HG03460 (cell line): ENCODE measurements at regions not wholly inside any gene's neighbourhood (a gene's known extent, or its start where the extent isn't known, plus 50 kb on each side); places are given as distances from the start of the nearest gene placed in this dataset.
A peak's percentile ranks its signal among the peaks of the same experiment; 100 is the strongest.
"Not testable (repeated sequence)": the region's sequence is repeated elsewhere in the genome, so short reads cannot be mapped to it uniquely, and the experiment has no call there.

Source experiments
- ATAC-seq: cut with Tn5 transposase; IDR thresholded peaks from one replicate; pipeline ENCODE4 v1.9.1; 2021; ENCODE audit not compliant: unreplicated experiment

- no peak for ATAC-seq
These were observed 168.0 kb downstream of the RPIA start for GRCh38 chr2:88859461-88859860.

GRCh38 chr2:88860421-88861075, 169.1 kb downstream of the RPIA start:
- no peak for ATAC-seq

DNA sequence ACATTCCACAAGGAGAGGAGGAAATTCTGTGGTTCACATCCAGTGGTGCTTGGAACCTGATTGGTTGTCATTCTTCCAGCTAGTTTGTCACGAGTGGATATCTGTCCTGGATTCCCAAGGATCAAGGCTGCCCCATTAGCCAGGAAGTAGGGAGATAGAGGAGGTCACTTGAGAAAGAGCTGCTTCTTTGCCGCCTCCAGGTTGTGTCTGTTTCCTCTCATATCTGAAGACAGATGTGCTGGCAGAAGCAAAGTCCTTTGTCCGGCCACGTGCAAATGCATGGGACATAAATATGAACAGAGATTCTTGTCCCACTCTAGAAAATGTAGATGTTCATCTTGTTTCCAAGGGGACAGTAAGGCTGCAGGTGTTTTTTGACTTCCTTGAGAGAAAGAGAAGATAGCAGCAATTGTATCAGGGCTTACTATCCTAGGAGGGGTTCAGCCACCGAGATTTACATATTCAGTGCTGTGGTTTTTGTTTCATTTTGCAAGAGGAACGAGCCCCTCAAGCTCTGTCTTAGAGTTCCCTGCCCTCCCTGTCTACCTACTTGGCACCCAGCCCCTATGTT, 174.4 kb downstream of the RPIA start:
- peak; percentile 63 for ATAC-seq

DNA sequence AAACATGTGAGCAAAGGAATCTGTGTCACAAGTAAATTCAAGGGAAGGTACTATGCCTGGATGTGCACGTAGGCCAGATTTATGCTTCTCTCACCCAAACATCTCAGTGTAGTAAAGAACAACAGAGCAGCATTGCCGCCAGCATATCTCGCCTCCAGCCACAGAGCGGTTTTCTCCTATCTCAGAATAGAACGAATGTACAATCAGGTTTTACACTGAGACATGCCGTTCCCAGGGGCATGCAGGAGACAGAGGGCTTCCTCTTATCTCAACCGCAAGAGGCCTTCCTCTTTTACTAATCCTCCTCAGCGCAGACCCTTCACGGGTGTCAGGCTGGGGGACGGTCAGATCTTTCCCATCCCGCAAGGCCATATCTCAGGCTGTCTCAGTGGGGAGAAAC, 175.3 kb downstream of the RPIA start:
- no peak for ATAC-seq

GRCh38 chr2:88868861-88869260, 177.4 kb downstream of the RPIA start:
- ATAC-seq: no peak

DNA sequence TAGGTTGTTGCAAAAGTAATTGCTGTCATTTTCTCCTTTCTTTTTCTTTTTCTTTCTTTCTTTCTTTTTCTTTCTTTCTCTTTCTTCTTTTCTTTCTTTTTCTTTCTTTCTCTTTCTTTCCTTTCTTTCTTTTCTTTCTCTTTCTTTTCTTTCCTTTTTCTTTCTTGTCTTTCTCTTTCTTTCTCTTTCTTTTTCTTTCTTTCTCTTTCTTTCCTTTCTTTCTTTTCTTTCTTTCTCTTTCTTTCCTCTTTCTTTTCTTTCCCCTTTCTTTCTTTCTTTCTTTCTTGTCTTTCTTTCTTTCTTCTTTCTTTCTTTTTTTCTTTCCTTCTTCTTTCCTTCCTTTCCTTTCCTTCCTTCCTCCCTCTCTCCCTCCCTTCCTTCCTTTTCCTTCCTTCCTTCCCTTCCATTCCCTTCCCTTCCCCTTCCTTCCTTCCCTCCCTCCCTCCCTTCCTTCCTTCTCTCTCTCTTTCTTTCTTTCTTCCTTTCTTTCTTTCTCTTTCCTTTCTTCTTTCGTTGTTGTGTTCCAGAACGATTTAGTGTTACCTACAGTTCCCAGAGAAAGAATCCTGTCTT, 178.9 kb downstream of the RPIA start:
- no peak for ATAC-seq

GRCh38 chr2:88871336-88871735, 179.9 kb downstream of the RPIA start:
- no peak for ATAC-seq

- no peak for ATAC-seq
These were observed 182.1 kb downstream of the RPIA start for GRCh38 chr2:88873620-88874019.

DNA sequence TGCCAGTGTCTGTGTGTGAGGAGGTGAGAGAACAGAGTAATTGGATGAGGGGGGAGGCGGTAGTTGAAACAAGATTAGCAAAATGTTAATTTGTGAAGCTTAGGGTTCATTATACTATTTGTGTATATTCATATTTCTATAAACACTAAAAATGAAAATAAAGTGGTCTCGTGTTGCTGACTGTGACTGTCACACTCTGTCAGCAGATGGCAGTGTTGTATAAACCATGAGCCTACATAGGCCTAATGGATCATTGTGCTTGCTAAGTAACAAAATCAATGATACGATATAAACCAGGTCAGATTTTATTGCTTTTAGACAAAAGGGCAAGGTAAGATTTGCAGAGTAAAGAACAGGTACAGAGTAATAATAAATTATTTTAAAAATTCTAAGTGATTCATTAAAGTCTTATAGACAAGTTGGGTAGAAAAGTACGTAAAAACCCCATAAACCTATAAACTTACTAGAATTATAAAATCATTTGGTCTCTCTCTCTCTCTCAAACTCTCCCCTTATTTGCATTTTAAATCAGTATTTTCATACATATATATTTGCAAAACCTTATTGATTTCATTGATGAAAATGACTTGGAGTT, 182.7 kb downstream of the RPIA start:
- no peak for ATAC-seq

GRCh38 chr2:88875736-88876135, 184.3 kb downstream of the RPIA start:
- no peak for ATAC-seq

- ATAC-seq: no peak
These were observed 189.0 kb downstream of the RPIA start for GRCh38 chr2:88880441-88880953.

- ATAC-seq: peak; percentile 68
These were observed 193.8 kb downstream of the RPIA start for GRCh38 chr2:88885275-88885674.

- peak; percentile 60 for ATAC-seq
These were observed 194.4 kb downstream of the RPIA start for GRCh38 chr2:88885679-88886416.

DNA sequence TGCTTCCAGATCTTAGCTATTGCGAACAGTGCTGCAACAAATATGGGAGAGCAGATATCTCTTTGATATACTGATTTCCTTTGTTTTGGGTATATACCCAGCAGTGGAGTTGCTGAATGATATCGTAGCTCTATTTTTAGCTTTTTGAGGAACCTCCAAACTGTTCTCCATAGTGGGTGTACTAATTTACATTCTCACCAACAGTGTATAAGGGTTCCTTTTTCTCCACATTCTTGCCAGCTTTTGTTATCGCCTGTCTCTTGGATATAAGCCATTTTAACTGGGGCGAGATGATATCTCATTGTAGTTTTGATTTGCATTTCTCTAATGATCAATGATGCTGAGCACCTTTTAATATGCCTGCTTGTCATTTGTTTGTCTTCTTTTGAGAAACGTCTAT, 196.0 kb downstream of the RPIA start:
- not testable (repeated sequence) for ATAC-seq

- no peak for ATAC-seq
These were observed 200.7 kb downstream of the RPIA start for GRCh38 chr2:88892207-88892606.

GRCh38 chr2:88892788-88893187, 201.3 kb downstream of the RPIA start:
- no peak for ATAC-seq

DNA sequence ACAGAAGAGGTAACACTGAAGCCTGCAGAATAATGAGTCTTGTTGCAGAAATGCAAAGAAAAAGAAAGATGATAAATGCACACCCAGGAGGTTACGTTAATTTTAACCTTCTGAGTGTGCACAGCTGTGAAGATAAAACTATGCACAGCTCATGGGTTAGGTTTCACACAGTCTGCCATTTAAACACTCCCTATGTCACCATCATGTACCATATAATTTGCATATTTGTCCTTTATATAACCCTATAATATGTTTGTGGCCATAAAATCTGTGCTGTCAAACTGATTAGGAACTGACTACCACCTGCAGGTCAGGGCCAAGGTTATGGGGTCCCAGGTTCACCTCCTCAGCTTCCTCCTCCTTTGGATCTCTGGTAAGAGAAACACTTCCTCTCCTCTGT, 205.5 kb downstream of the RPIA start:
- no peak for ATAC-seq

DNA sequence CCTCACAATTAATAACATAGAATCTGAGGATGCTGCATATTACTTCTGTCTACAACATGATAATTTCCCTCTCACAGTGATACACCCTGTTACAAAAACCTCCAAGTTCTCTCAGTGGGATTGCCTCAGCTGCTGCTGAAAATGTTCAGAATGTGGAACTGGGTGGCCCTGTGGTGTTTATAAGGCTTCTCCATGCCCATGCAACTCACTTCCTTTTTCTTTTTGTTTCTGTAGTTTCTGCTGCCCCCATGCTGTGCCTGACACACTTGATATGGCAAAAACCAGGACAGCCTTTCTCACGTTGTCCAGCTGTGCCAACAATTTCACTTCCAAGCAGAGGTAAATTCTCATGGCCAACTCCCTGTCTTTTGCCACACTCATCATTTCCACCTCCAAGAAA, 206.2 kb downstream of the RPIA start:
- no peak for ATAC-seq

DNA sequence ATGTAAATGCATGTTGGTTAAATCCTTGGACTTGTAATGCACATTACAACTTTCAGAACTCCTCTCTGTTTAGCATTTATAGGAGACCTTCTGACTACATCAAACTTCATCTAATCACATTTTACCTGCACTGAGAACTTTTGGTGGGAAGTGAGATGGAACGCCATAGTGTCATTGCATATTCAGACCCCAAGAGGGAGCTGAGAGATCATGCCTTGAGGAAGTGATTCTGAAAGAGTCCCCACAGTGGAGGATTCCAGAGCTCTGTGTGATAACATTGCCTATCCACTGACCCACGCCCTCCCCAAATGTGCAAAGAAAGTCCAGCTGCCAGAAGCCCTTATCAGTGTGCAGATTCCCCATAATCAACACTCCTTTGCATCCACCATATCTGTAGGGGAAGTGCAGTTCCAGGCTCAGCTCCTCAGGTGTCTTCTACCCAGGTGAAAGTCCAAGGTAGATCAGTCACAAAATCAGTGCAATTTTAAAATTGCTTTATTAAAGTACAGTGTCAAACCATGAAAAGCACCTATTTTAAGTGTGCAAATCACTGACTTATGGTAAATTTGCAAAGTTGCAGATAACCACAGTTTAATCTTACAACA, 212.4 kb downstream of the RPIA start:
- no peak for ATAC-seq

DNA sequence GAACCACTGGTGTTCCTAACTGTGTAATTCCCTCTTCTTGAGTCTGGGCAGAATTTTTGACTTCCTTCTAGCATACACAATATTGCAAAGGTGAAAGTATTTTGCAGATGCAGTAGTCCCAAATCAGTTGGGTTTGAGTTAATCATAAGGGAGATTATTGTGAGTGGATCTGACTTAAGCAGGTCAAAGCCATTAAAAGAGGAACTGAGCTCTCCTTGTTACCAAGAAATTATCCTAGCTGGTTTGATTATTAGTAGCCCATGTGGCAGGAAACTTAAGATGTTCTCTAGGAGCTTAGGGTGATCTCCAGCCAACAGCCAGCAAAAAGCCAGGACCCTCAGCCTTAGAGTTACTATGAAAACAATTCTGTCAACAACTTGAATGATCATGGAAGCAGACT, 221.8 kb downstream of the RPIA start:
- ATAC-seq: no peak
